Stimulated activated CD8-positive, alpha-beta memory T cell treated with anti-CD3 and anti-CD28 coated beads, Interleukin-2, amount 100 ng/mL, for 1 hour (primary cell): ENCODE measurements at regions not wholly inside any gene's neighbourhood (a gene's known extent, or its start where the extent isn't known, plus 50 kb on each side); places are given as distances from the start of the nearest gene placed in this dataset.

Source experiments
- DNase-seq, 2 donors: peaks; one replicate each; pipeline ENCODE4 v3.0.0-alpha.2; 2020; ENCODE audit warnings: low read depth in 2 of 2

- no peak for DNase-seq
Measured at GRCh38 chr21:36532769-36533467, 53.0 kb upstream of the CLDN14 start.

GRCh38 chr21:36533468-36533848, 53.5 kb upstream of the CLDN14 start:
- DNase-seq, result no peak

- DNase-seq, result no peak
Measured at GRCh38 chr21:36534656-36535055, 54.7 kb upstream of the CLDN14 start.

GRCh38 chr21:36535618-36536241, 55.8 kb upstream of the CLDN14 start:
- DNase-seq, result no peak

GRCh38 chr21:36538761-36539160, 58.8 kb upstream of the CLDN14 start:
- no peak for DNase-seq

GRCh38 chr21:36539434-36540150, 59.7 kb upstream of the CLDN14 start:
- no peak for DNase-seq

- DNase-seq, result no peak
Measured at GRCh38 chr21:36540700-36541099, 60.8 kb upstream of the CLDN14 start.

GRCh38 chr21:36541721-36542139, 61.8 kb upstream of the CLDN14 start:
- DNase-seq, result no peak

GRCh38 chr21:36542312-36543101, 62.6 kb upstream of the CLDN14 start:
- no peak for DNase-seq

- no peak for DNase-seq
Measured at GRCh38 chr21:36543924-36544323, 64.0 kb upstream of the CLDN14 start.

GRCh38 chr21:36544545-36544944, 64.6 kb upstream of the CLDN14 start:
- DNase-seq, result no peak

GRCh38 chr21:36545776-36546511, 66.0 kb upstream of the CLDN14 start:
- no peak for DNase-seq

- DNase-seq, result no peak
Measured at GRCh38 chr21:36547464-36547863, 67.5 kb upstream of the CLDN14 start.

- DNase-seq, result no peak
Measured at GRCh38 chr21:36548866-36549265, 68.9 kb upstream of the CLDN14 start.

- DNase-seq, result no peak
Measured at GRCh38 chr21:36549470-36549869, 69.5 kb upstream of the CLDN14 start.

GRCh38 chr21:36550761-36551160, 70.8 kb upstream of the CLDN14 start:
- no peak for DNase-seq

- DNase-seq, result no peak
Measured at GRCh38 chr21:36551321-36551720, 71.4 kb upstream of the CLDN14 start.

- no peak for DNase-seq
Measured at GRCh38 chr21:36551731-36552433, 72.0 kb upstream of the CLDN14 start.

GRCh38 chr21:36552434-36552785, 72.5 kb upstream of the CLDN14 start:
- DNase-seq, result no peak

GRCh38 chr21:36553406-36553805, 73.5 kb upstream of the CLDN14 start:
- DNase-seq, result no peak
